Psoas muscle (tissue), 7 donors: ENCODE measurements at regions not wholly inside any gene's neighbourhood (a gene's known extent, or its start where the extent isn't known, plus 50 kb on each side); places are given as distances from the start of the nearest gene placed in this dataset.

Experiments
- ATAC-seq, 4 donors: fragments of 200-7000 bp; cut with Tn5 transposase; one replicate each; pipeline ENCODE4 v1.9.1; 2020; ENCODE audit warnings: moderate library complexity in 3 of 4, mild to moderate bottlenecking in 2 of 4
- DNase-seq, 2 donors: peaks; one replicate each; pipeline ENCODE4 v3.0.0-alpha.2; 2020
- H3K27ac ChIP-seq: fragments of 200-600 bp; one replicate; pipeline ENCODE4 v1.8.0; 2022
- H3K27me3 ChIP-seq, 3 donors: fragments of 200-600 bp in 1 of 3; one replicate each; pipeline versions ENCODE4 v1.6.1 to v1.8.0; 2013 to 2022; ENCODE audit warnings: low read length in 2 of 3, mild to moderate bottlenecking in 2 of 3, moderate library complexity in 1 of 3; ENCODE audit not compliant: insufficient read depth in 3 of 3
- H3K36me3 ChIP-seq, 2 donors: fragments of 200-600 bp in 1 of 2; one replicate each; pipeline versions ENCODE4 v1.6.1 to v1.8.0; 2013 to 2022; ENCODE audit warnings: low read depth in 1 of 2, mild to moderate bottlenecking in 1 of 2, moderate library complexity in 1 of 2; ENCODE audit not compliant: insufficient read depth in 1 of 2
- H3K4me1 ChIP-seq: fragments of 200-600 bp; one replicate; pipeline ENCODE4 v1.8.0; 2022
- H3K4me3 ChIP-seq: fragments of 200-600 bp; one replicate; pipeline ENCODE4 v1.8.0; 2022; ENCODE audit warnings: mild to moderate bottlenecking
- H3K9me3 ChIP-seq: fragments of 200-600 bp; one replicate; pipeline ENCODE4 v1.8.0; 2022
- CTCF ChIP-seq: fragments of 200-600 bp; IDR thresholded peaks from one replicate; pipeline ENCODE4 v1.8.0; 2022; ENCODE audit warnings: antibody characterized with exemption
- WGBS, 3 donors: extraction: QIAGEN DNeasy Blood & Tissue Kit; methylation state at CpG; one replicate each; pipeline versions ENCODE4 v1.1.6 to v1.1.7; 2013; 5-methylcytosine and 5-hydroxymethylcytosine counted together
- intact Hi-C, 2 donors: fragments of 100-400 bp; cut with DNase I; formaldehyde crosslinking; loops; one replicate each; pipeline versions ENCODE4 v1.11.0 to v1.14.2; 2022
- donor health status: healthy with polysubstance abuse.
- donor health status: DM: no; HTN: no; CAD: no; lungs with moderate emphysema.
- donor health status: Bipolar disorder and iron deficiency.
- donor health status: healthy.
- donor health status: DM: yes; HTN: yes; CAD: no.
- donor health status: DM: no; HTN: no; CAD: no.
- donor health status: DM: yes; HTN: yes; CAD: no.

GRCh38 chr21:19557046-19557445 is 1153.5 kb upstream of the TMPRSS15 start:
- Histone ChIP-seq H3K27ac (no peak overlapping the region), H3K36me3 (no peaks in the 10 kb centered on the region), H3K4me3 (no peak overlapping the region), H3K27me3 (no peaks in the 10 kb centered on the region), H3K9me3 (no peaks in the 10 kb centered on the region), H3K4me1 (no peaks in the 10 kb centered on the region)
- intact Hi-C loops, result no loop called here
- DNase-seq (no peak), ATAC-seq (no peak)
- whole genome bisulfite sequencing, 3 donors, result 84 to 90% (median 88%) methylated on average over 4 of the region's 4 CpGs
- TF ChIP-seq CTCF, result no peak

GRCh38 chr21:19557488-19557887 is 1153.9 kb upstream of the TMPRSS15 start:
- no peak for TF ChIP-seq CTCF
- Histone ChIP-seq H3K4me3 (no peak overlapping the region), H3K9me3 (no peaks in the 10 kb centered on the region), H3K27me3 (no peaks in the 10 kb centered on the region), H3K4me1 (no peaks in the 10 kb centered on the region), H3K27ac (no peak overlapping the region), H3K36me3 (no peaks in the 10 kb centered on the region)
- intact Hi-C loops, result no loop called here
- no peak for ATAC-seq
- no peak for DNase-seq
- WGBS, 3 donors, result 88 to 94% (median 89%) methylated on average over 4 of the region's 4 CpGs

- DNase-seq (no peak), ATAC-seq (no peak)
- no peaks in the 10 kb centered on the region for H3K9me3 ChIP-seq
- WGBS, 3 donors, result 93 to 98% (median 93%) methylated on average over 3 of the region's 3 CpGs
- no peaks in the 10 kb centered on the region for H3K36me3 ChIP-seq
- TF ChIP-seq CTCF, result no peak
- no peaks in the 10 kb centered on the region for H3K4me1 ChIP-seq
- no peaks in the 10 kb centered on the region for H3K27me3 ChIP-seq
- intact Hi-C loops, result no loop called here
- H3K4me3 ChIP-seq, result no peak overlapping the region
- no peak overlapping the region for H3K27ac ChIP-seq
Observed at GRCh38 chr21:19565587-19565986, 1162.0 kb upstream of the TMPRSS15 start.

GRCh38 chr21:19566975-19567374 is 1163.4 kb upstream of the TMPRSS15 start:
- no peaks in the 10 kb centered on the region for H3K9me3 ChIP-seq
- H3K4me3 ChIP-seq, result no peak overlapping the region
- no peak for DNase-seq
- no peaks in the 10 kb centered on the region for H3K4me1 ChIP-seq
- no peak overlapping the region for H3K27ac ChIP-seq
- no peak for ATAC-seq
- no peak for TF ChIP-seq CTCF
- intact Hi-C loops, result no loop called here
- H3K27me3 ChIP-seq, result no peaks in the 10 kb centered on the region
- H3K36me3 ChIP-seq, result no peaks in the 10 kb centered on the region

- H3K9me3 ChIP-seq, result no peaks in the 10 kb centered on the region
- H3K4me1 ChIP-seq, result no peaks in the 10 kb centered on the region
- WGBS, 3 donors, result 87 to 91% (median 88%) methylated on average over 3 of the region's 3 CpGs
- ATAC-seq (no peak), DNase-seq (no peak)
- H3K4me3 ChIP-seq, result no peak overlapping the region
- intact Hi-C loops, result no loop called here
- H3K27me3 ChIP-seq, result no peaks in the 10 kb centered on the region
- H3K36me3 ChIP-seq, result no peaks in the 10 kb centered on the region
- TF ChIP-seq CTCF, result no peak
- no peak overlapping the region for H3K27ac ChIP-seq
Observed at GRCh38 chr21:19577381-19577780, 1173.8 kb upstream of the TMPRSS15 start.
